Epithelial cell of proximal tubule (primary cell): ENCODE measurements at regions not wholly inside any gene's neighbourhood (a gene's known extent, or its start where the extent isn't known, plus 50 kb on each side); places are given as distances from the start of the nearest gene placed in this dataset.

Experiments used
- DNase-seq: peaks from one replicate; pipeline ENCODE4 v3.0.0-alpha.2; 2011; ENCODE audit warnings: low read depth
- H3K4me3 ChIP-seq: 2 replicates; pipeline ENCODE4 v1.5.1; 2011; ENCODE audit warnings: low read depth, mild to moderate bottlenecking, low read length
- CTCF ChIP-seq: conservative IDR thresholded peaks from 2 replicates; pipeline ENCODE4 v1.5.1; 2012; ENCODE audit warnings: low read depth, mild to moderate bottlenecking, low read length

GRCh38 chr1:47643306-47644211, 205.7 kb downstream of the FOXD2 start:
- DNase-seq, result no peak
- H3K4me3 ChIP-seq, result no peak overlapping the region
- TF ChIP-seq CTCF, result no peak

GRCh38 chr1:47644212-47644573, 206.3 kb downstream of the FOXD2 start:
- DNase-seq, result no peak
- TF ChIP-seq CTCF, result no peak
- H3K4me3 ChIP-seq, result no peak overlapping the region

- no peak overlapping the region for H3K4me3 ChIP-seq
- TF ChIP-seq CTCF, result no peak
- no peak for DNase-seq
Measured at GRCh38 chr1:47645151-47645550, 207.3 kb downstream of the FOXD2 start.

GRCh38 chr1:47646676-47647075, 208.8 kb downstream of the FOXD2 start:
- TF ChIP-seq CTCF, result no peak
- DNase-seq, result no peak
- H3K4me3 ChIP-seq, result no peak overlapping the region

- DNase-seq, result no peak
- H3K4me3 ChIP-seq, result no peak overlapping the region
- TF ChIP-seq CTCF, result no peak
Measured at GRCh38 chr1:47647327-47647845, 209.5 kb downstream of the FOXD2 start.

GRCh38 chr1:47650205-47650604, 212.4 kb downstream of the FOXD2 start:
- TF ChIP-seq CTCF, result no peak
- H3K4me3 ChIP-seq, result no peak overlapping the region

GRCh38 chr1:47650611-47651010, 212.8 kb downstream of the FOXD2 start:
- H3K4me3 ChIP-seq, result no peak overlapping the region
- no peak for TF ChIP-seq CTCF
- DNase-seq, result no peak

More at GRCh38 chr1:47650205-47650604, 212.4 kb downstream of the FOXD2 start:
- peak; percentile 94 for DNase-seq
